ENCODE measurements at regions not wholly inside any gene's neighbourhood (a gene's known extent, or its start where the extent isn't known, plus 50 kb on each side); places are given as distances from the start of the nearest gene placed in this dataset.

DNA sequence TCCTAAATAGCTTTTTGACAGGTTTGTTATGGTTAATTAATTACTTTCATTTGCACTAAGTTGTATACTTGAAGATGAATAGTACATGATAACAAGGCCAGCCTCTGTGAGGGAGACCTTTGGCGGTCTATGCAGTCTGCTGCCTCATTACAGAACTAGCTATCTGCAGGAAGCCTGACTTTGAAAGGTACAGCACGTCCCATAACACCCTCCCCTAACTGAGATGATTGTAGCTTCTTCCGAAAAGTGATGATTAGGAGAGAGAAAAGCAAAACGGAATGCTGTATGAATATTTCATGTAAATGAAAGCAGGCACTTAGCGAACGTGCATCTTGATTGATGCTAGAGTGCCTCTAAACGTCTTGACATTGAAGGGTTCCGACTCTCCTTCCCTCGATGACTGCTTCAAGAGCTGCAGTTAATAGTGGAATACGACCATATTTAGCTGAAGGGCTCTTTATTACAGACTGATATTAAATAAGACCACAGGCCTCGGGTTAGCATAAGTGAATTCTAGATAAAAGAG is 116.2 kb upstream of the TMCO5A start:
- H3K4me3 ChIP-seq (ENCODE audit: low read depth, low read length): no peak overlapping the region
- TF ChIP-seq CTCF (IDR thresholded peaks at IDR 0.05; ENCODE audit: low read depth, low read length): no peak
- in situ Hi-C loops (cut with HindIII; ENCODE audit: low sequenced_read_pairs): no loop called here
- DNase-seq (ENCODE audit: low read depth, low spot score): no peak

DNA sequence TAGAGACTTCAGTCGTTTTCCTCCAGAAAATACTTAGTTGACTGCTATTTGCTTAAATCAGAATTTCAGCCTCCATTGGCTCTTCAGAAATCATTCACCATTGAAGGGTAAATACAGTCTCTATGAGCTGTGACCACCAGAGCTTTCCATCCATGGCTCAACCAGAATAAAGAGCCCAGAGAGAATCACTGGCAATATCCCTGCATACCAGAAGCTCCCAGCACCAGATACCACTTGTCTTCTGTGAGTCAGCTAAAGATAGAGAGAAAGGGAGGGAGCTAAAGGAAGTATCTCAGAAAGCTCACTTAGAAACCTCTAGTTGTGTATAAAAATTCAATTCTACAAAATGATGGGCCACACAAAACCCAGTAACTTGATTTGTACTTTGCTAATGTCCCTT is 115.2 kb upstream of the TMCO5A start:
- DNase-seq (ENCODE audit: low read depth, low spot score): peak; percentile 15
- H3K4me3 ChIP-seq (ENCODE audit: low read depth, low read length): no peak overlapping the region
- in situ Hi-C loops (cut with HindIII; ENCODE audit: low sequenced_read_pairs): no loop called here
- no peak for TF ChIP-seq CTCF (IDR thresholded peaks at IDR 0.05; ENCODE audit: low read depth, low read length)

DNA sequence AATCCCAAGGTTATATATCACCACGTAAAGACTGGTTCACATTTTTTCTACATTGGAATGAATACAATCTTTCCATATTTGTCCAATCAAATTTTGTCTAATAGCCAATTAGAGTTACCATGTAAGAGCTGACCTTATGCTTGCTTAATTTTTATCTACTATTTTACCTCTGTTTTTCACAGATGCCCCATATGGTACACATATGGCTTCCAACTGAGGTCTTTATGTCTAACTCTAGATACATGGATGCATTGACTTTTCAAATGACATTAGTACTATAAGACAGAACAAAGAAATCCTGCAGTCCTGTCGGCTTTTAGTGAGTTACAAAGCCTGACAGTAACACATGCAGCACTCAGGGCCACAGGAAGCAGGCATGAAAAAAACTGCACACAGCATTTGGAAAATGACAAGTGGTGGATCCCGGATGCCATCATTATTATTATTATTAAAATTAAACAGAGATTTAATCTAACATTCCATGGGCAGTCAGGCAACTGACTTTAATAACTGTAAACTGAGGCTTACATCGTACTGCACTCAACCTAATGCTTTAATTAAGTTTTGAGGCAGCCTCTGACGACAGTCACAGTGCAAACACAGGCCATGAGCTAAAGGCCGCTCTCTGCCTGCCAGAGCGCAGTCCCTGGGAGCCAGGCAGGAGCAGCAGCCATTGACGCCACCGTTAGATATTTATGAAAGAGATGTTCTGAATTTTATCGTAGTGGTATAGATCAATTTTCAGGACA is 113.9 kb upstream of the TMCO5A start:
- in situ Hi-C loops (cut with HindIII; ENCODE audit: low sequenced_read_pairs): no loop called here

DNA sequence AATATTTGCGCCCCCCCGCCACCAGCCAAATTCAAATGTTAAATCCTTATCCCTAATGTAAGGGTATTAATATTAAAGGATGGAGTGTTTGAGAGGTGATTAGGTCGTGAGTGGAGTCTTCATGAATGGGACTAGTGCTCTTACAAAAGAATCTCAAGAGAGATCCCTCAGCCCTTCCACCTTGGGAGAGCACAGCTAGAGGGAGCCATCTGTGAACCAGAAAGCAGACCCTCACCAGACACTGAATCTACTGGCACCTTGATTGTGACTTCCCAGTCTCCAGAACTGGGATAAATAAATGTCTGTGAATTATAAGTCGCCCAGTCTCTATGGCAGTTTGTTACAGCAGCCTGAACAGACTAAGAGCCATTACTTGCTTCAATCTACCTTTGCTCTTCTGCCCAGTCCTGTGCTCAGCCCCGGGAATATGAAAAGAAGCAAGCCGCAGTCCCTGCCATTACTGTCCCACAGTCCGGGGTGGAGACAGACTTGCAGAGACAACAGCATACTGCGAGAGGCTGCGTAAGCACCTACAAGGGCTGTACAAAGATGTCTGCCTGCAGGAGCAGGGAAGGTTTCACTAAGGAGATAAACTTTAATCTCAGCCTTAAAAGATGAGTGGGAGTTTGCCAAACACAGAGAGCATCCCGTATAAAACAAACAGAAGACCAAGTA is 110.7 kb upstream of the TMCO5A start:
- no peak overlapping the region for H3K4me3 ChIP-seq (ENCODE audit: low read depth, low read length)
- peak; percentile 3 for DNase-seq (ENCODE audit: low read depth, low spot score)
- in situ Hi-C loops (cut with HindIII; ENCODE audit: low sequenced_read_pairs): no loop called here
- TF ChIP-seq CTCF (IDR thresholded peaks at IDR 0.05; ENCODE audit: low read depth, low read length): no peak

More for the DNA sequence above, 113.9 kb upstream of the TMCO5A start:
- no peak for TF ChIP-seq CTCF (IDR thresholded peaks at IDR 0.05; ENCODE audit: low read depth, low read length)
- no peak for DNase-seq (ENCODE audit: low read depth, low spot score)
- H3K4me3 ChIP-seq (ENCODE audit: low read depth, low read length): no peak overlapping the region

- H3K4me3 ChIP-seq (ENCODE audit: low read depth, low read length): no peak overlapping the region
- DNase-seq (ENCODE audit: low read depth, low spot score): peak; percentile 96
- in situ Hi-C loops (cut with HindIII; ENCODE audit: low sequenced_read_pairs): no loop called here
- TF ChIP-seq CTCF (IDR thresholded peaks at IDR 0.05; ENCODE audit: low read depth, low read length): peak; percentile 42
Observed at GRCh38 chr15:37824717-37825382, 109.6 kb upstream of the TMCO5A start.

DNA sequence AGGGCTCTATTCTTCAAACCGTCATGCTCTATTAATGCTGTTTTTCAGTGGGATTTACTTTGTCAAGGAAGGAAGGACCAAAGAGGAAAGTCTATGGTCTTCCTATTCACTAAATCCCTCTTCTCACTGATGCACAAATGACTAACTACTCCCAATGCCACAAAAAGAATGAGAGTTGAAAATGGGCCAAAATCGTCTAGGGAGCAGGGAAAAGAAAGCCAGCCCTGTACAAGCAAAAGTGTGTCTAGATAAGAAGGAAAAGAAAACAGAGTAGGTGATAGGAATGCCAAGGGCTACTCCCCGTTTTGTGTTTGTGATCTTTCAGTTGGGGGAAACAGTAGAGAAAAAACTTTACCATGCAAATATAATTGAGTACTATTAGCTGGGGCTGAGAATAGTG is 97.2 kb upstream of the TMCO5A start:
- TF ChIP-seq CTCF (IDR thresholded peaks at IDR 0.05; ENCODE audit: low read depth, low read length): no peak
- no peak overlapping the region for H3K4me3 ChIP-seq (ENCODE audit: low read depth, low read length)
- peak; percentile 56 for DNase-seq (ENCODE audit: low read depth, low spot score)
- in situ Hi-C loops (cut with HindIII; ENCODE audit: low sequenced_read_pairs): no loop called here

Measured in astrocyte of the spinal cord (primary cell).